ENCODE measurements at regions not wholly inside any gene's neighbourhood (a gene's known extent, or its start where the extent isn't known, plus 50 kb on each side); places are given as distances from the start of the nearest gene placed in this dataset.
"Not testable (repeated sequence)": the region's sequence is repeated elsewhere in the genome, so short reads cannot be mapped to it uniquely, and the experiment has no call there.

- Histone ChIP-seq H3K9ac (ENCODE audit: insufficient read length, low read depth) (no peak overlapping the region), H3K27me3 (ENCODE audit: insufficient read depth, insufficient read length) (no peaks in the 10 kb centered on the region), H3K4me1 (ENCODE audit: insufficient read depth, insufficient read length) (no peaks in the 10 kb centered on the region), H3K36me3 (ENCODE audit: insufficient read depth, insufficient read length, low read length) (no peaks in the 10 kb centered on the region), H3K4me3 (ENCODE audit: insufficient read length, low read depth) (no peak overlapping the region), H3K9me3 (ENCODE audit: insufficient read depth, low read length) (peaks cover 18% of the 10 kb centered on the region; the same call in 1 of the 2 replicates)
- no peak for DNase-seq (ENCODE audit: low read depth, low spot score)
- no peak for TF ChIP-seq YY1 (IDR thresholded peaks at IDR 0.05; ENCODE audit: insufficient read depth, insufficient read length)
- TF ChIP-seq SUZ12 (IDR thresholded peaks at IDR 0.05; ENCODE audit: extremely low read depth, insufficient read depth, insufficient read length), result no peak
- no peak for TF ChIP-seq ZNF274 (IDR thresholded peaks at IDR 0.05; ENCODE audit: low read depth, low read length)
These were observed 122.1 kb upstream of the FBXL17 start for GRCh38 chr5:108503986-108504385.

- not testable (repeated sequence) for H3K27me3 ChIP-seq (ENCODE audit: insufficient read depth, insufficient read length); H3K4me1 ChIP-seq (ENCODE audit: insufficient read depth, insufficient read length); H3K4me3 ChIP-seq (ENCODE audit: insufficient read length, low read depth); H3K36me3 ChIP-seq (ENCODE audit: insufficient read depth, insufficient read length, low read length); H3K9ac ChIP-seq (ENCODE audit: insufficient read length, low read depth); DNase-seq (ENCODE audit: low read depth, low spot score)
- H3K9me3 ChIP-seq (ENCODE audit: insufficient read depth, low read length), result peaks cover 12% of the 10 kb centered on the region; the same call in 1 of the 2 replicates
These were observed 113.7 kb upstream of the FBXL17 start for GRCh38 chr5:108495615-108496014.

GRCh38 chr5:108487951-108488350, 106.1 kb upstream of the FBXL17 start:
- no peaks in the 10 kb centered on the region for H3K36me3 ChIP-seq (ENCODE audit: insufficient read depth, insufficient read length, low read length)

GRCh38 chr5:108484035-108484434, 102.1 kb upstream of the FBXL17 start:
- no peaks in the 10 kb centered on the region for H3K9me3 ChIP-seq (ENCODE audit: insufficient read depth, low read length)
- no peak for TF ChIP-seq ZNF274 (IDR thresholded peaks at IDR 0.05; ENCODE audit: low read depth, low read length)
- DNase-seq (ENCODE audit: low read depth, low spot score), result no peak
- no peaks in the 10 kb centered on the region for H3K27me3 ChIP-seq (ENCODE audit: insufficient read depth, insufficient read length)
- H3K9ac ChIP-seq (ENCODE audit: insufficient read length, low read depth), result no peak overlapping the region
- no peak overlapping the region for H3K4me3 ChIP-seq (ENCODE audit: insufficient read length, low read depth)
- no peaks in the 10 kb centered on the region for H3K36me3 ChIP-seq (ENCODE audit: insufficient read depth, insufficient read length, low read length)
- no peaks in the 10 kb centered on the region for H3K4me1 ChIP-seq (ENCODE audit: insufficient read depth, insufficient read length)

More at GRCh38 chr5:108487951-108488350, 106.1 kb upstream of the FBXL17 start:
- TF ChIP-seq SUZ12 (IDR thresholded peaks at IDR 0.05; ENCODE audit: extremely low read depth, insufficient read depth, insufficient read length), result no peak
- TF ChIP-seq ZNF274 (IDR thresholded peaks at IDR 0.05; ENCODE audit: low read depth, low read length), result no peak
- no peak for TF ChIP-seq YY1 (IDR thresholded peaks at IDR 0.05; ENCODE audit: insufficient read depth, insufficient read length)
- Histone ChIP-seq H3K9ac (ENCODE audit: insufficient read length, low read depth) (no peak overlapping the region), H3K27me3 (ENCODE audit: insufficient read depth, insufficient read length) (no peaks in the 10 kb centered on the region), H3K9me3 (ENCODE audit: insufficient read depth, low read length) (no peaks in the 10 kb centered on the region), H3K4me1 (ENCODE audit: insufficient read depth, insufficient read length) (no peaks in the 10 kb centered on the region), H3K4me3 (ENCODE audit: insufficient read length, low read depth) (no peak overlapping the region)
- DNase-seq (ENCODE audit: low read depth, low spot score), result no peak

GRCh38 chr5:108481355-108481931, 99.5 kb upstream of the FBXL17 start:
- DNase-seq (ENCODE audit: low read depth, low spot score), result peak; percentile 2
- Histone ChIP-seq H3K4me1 (ENCODE audit: insufficient read depth, insufficient read length) (no peaks in the 10 kb centered on the region), H3K9ac (ENCODE audit: insufficient read length, low read depth) (no peak overlapping the region), H3K27me3 (ENCODE audit: insufficient read depth, insufficient read length) (no peaks in the 10 kb centered on the region), H3K9me3 (ENCODE audit: insufficient read depth, low read length) (no peaks in the 10 kb centered on the region), H3K4me3 (ENCODE audit: insufficient read length, low read depth) (no peak overlapping the region), H3K36me3 (ENCODE audit: insufficient read depth, insufficient read length, low read length) (no peaks in the 10 kb centered on the region)
- TF ChIP-seq ZNF274 (IDR thresholded peaks at IDR 0.05; ENCODE audit: low read depth, low read length), result no peak
- no peak for TF ChIP-seq YY1 (IDR thresholded peaks at IDR 0.05; ENCODE audit: insufficient read depth, insufficient read length)

- Histone ChIP-seq H3K9ac (ENCODE audit: insufficient read length, low read depth) (no peak overlapping the region), H3K36me3 (ENCODE audit: insufficient read depth, insufficient read length, low read length) (no peaks in the 10 kb centered on the region), H3K4me1 (ENCODE audit: insufficient read depth, insufficient read length) (no peaks in the 10 kb centered on the region), H3K4me3 (ENCODE audit: insufficient read length, low read depth) (no peak overlapping the region), H3K27me3 (ENCODE audit: insufficient read depth, insufficient read length) (no peaks in the 10 kb centered on the region), H3K9me3 (ENCODE audit: insufficient read depth, low read length) (no peaks in the 10 kb centered on the region)
- DNase-seq (ENCODE audit: low read depth, low spot score), result no peak
- TF ChIP-seq SUZ12 (IDR thresholded peaks at IDR 0.05; ENCODE audit: extremely low read depth, insufficient read depth, insufficient read length), result no peak
- no peak for TF ChIP-seq ZNF274 (IDR thresholded peaks at IDR 0.05; ENCODE audit: low read depth, low read length)
- no peak for TF ChIP-seq YY1 (IDR thresholded peaks at IDR 0.05; ENCODE audit: insufficient read depth, insufficient read length)
These were observed 90.3 kb upstream of the FBXL17 start for GRCh38 chr5:108472237-108472636.

- TF ChIP-seq YY1 (IDR thresholded peaks at IDR 0.05; ENCODE audit: insufficient read depth, insufficient read length), result no peak
- no peak for TF ChIP-seq SUZ12 (IDR thresholded peaks at IDR 0.05; ENCODE audit: extremely low read depth, insufficient read depth, insufficient read length)
- no peak for TF ChIP-seq ZNF274 (IDR thresholded peaks at IDR 0.05; ENCODE audit: low read depth, low read length)
- DNase-seq (ENCODE audit: low read depth, low spot score), result no peak
- Histone ChIP-seq H3K4me3 (ENCODE audit: insufficient read length, low read depth) (no peak overlapping the region), H3K27me3 (ENCODE audit: insufficient read depth, insufficient read length) (no peaks in the 10 kb centered on the region), H3K9me3 (ENCODE audit: insufficient read depth, low read length) (no peaks in the 10 kb centered on the region), H3K4me1 (ENCODE audit: insufficient read depth, insufficient read length) (no peaks in the 10 kb centered on the region), H3K9ac (ENCODE audit: insufficient read length, low read depth) (no peak overlapping the region), H3K36me3 (ENCODE audit: insufficient read depth, insufficient read length, low read length) (no peaks in the 10 kb centered on the region)
These were observed 85.7 kb upstream of the FBXL17 start for GRCh38 chr5:108467563-108467962.

Data from NT2/D1 (cell line).